GM19351 (cell line): ENCODE measurements at regions not wholly inside any gene's neighbourhood (a gene's known extent, or its start where the extent isn't known, plus 50 kb on each side); places are given as distances from the start of the nearest gene placed in this dataset.

Source experiments
- ATAC-seq: cut with Tn5 transposase; IDR thresholded peaks from one replicate; pipeline ENCODE4 v1.9.1; 2021; ENCODE audit warnings: mild to moderate bottlenecking, moderate library complexity; ENCODE audit not compliant: unreplicated experiment

- ATAC-seq = no peak
Measured at GRCh38 chr13:89916551-89916950, 1430.9 kb upstream of the MIR17HG start.

GRCh38 chr13:89920461-89920860 is 1427.0 kb upstream of the MIR17HG start:
- ATAC-seq = no peak

- no peak for ATAC-seq
Measured at GRCh38 chr13:89923052-89923451, 1424.4 kb upstream of the MIR17HG start.

GRCh38 chr13:89923736-89924135 is 1423.8 kb upstream of the MIR17HG start:
- ATAC-seq = no peak

- ATAC-seq = no peak
Measured at GRCh38 chr13:89925107-89925506, 1422.4 kb upstream of the MIR17HG start.

GRCh38 chr13:89930861-89931260 is 1416.6 kb upstream of the MIR17HG start:
- no peak for ATAC-seq

- no peak for ATAC-seq
Measured at GRCh38 chr13:89932902-89933301, 1414.6 kb upstream of the MIR17HG start.

- ATAC-seq = no peak
Measured at GRCh38 chr13:89936256-89936655, 1411.2 kb upstream of the MIR17HG start.

GRCh38 chr13:89937420-89937819 is 1410.1 kb upstream of the MIR17HG start:
- ATAC-seq = no peak

- ATAC-seq = no peak
Measured at GRCh38 chr13:89940383-89940782, 1407.1 kb upstream of the MIR17HG start.

- ATAC-seq = no peak
Measured at GRCh38 chr13:89943139-89943538, 1404.3 kb upstream of the MIR17HG start.

GRCh38 chr13:89950225-89950624 is 1397.3 kb upstream of the MIR17HG start:
- ATAC-seq = no peak

- no peak for ATAC-seq
Measured at GRCh38 chr13:89951341-89951740, 1396.1 kb upstream of the MIR17HG start.

- ATAC-seq = no peak
Measured at GRCh38 chr13:89953581-89953980, 1393.9 kb upstream of the MIR17HG start.

GRCh38 chr13:89955773-89956172 is 1391.7 kb upstream of the MIR17HG start:
- ATAC-seq = no peak

GRCh38 chr13:89959074-89959473 is 1388.4 kb upstream of the MIR17HG start:
- ATAC-seq = no peak

GRCh38 chr13:89965252-89965651 is 1382.2 kb upstream of the MIR17HG start:
- ATAC-seq = no peak

- no peak for ATAC-seq
Measured at GRCh38 chr13:89966524-89966923, 1381.0 kb upstream of the MIR17HG start.

GRCh38 chr13:89967701-89968100 is 1379.8 kb upstream of the MIR17HG start:
- no peak for ATAC-seq

GRCh38 chr13:89968470-89968869 is 1379.0 kb upstream of the MIR17HG start:
- ATAC-seq = no peak

GRCh38 chr13:89970353-89970709 is 1377.2 kb upstream of the MIR17HG start:
- ATAC-seq = no peak

GRCh38 chr13:89977203-89977602 is 1370.3 kb upstream of the MIR17HG start:
- no peak for ATAC-seq

- no peak for ATAC-seq
Measured at GRCh38 chr13:89980896-89981295, 1366.6 kb upstream of the MIR17HG start.
